Astrocyte (in vitro differentiated cells and primary cell): ENCODE measurements at regions not wholly inside any gene's neighbourhood (a gene's known extent, or its start where the extent isn't known, plus 50 kb on each side); places are given as distances from the start of the nearest gene placed in this dataset.

Source experiments
- DNase-seq: peaks from one replicate; pipeline ENCODE4 v3.0.0-alpha.2; 2010; ENCODE audit warnings: low read depth
- FAIRE-seq: peaks from 2 replicates; lab custom pipeline; 2011; peaks lifted over from hg19 to GRCh38; lab: Jason Lieb, UNC
- H2AFZ ChIP-seq: 2 replicates; pipeline ENCODE4 v1.6.0; 2012; ENCODE audit warnings: low read depth, low read length, inconsistent platforms
- H3K27ac ChIP-seq: 2 replicates; pipeline ENCODE4 v1.5.1; 2011; ENCODE audit warnings: low read depth, low read length, inconsistent platforms
- H3K27me3 ChIP-seq: 2 replicates; pipeline ENCODE4 v1.6.0; 2011; ENCODE audit warnings: low read length, inconsistent platforms; ENCODE audit not compliant: insufficient read depth
- H3K36me3 ChIP-seq: 2 replicates; pipeline ENCODE4 v1.5.1; 2011; ENCODE audit warnings: low read length, inconsistent platforms; ENCODE audit not compliant: insufficient read depth
- H3K4me1 ChIP-seq: 2 replicates; pipeline ENCODE4 v1.5.1; 2011; ENCODE audit warnings: low read length, inconsistent platforms; ENCODE audit not compliant: insufficient read depth
- H3K4me2 ChIP-seq: 2 replicates; pipeline ENCODE4 v1.6.0; 2012; ENCODE audit warnings: low read length, inconsistent platforms
- H3K4me3 ChIP-seq: 2 replicates; pipeline ENCODE4 v1.5.1; 2011; ENCODE audit warnings: low read depth, mild to moderate bottlenecking, low read length, inconsistent platforms; ENCODE audit not compliant: insufficient read depth
- H3K79me2 ChIP-seq: 2 replicates; pipeline ENCODE4 v1.6.0; 2012; ENCODE audit warnings: mild to moderate bottlenecking, low read length, inconsistent platforms; ENCODE audit not compliant: insufficient read depth
- H3K9ac ChIP-seq: 2 replicates; pipeline ENCODE4 v1.6.0; 2012; ENCODE audit warnings: mild to moderate bottlenecking, low read length, inconsistent platforms
- H3K9me3 ChIP-seq: 2 replicates; pipeline ENCODE4 v1.5.1; 2012; ENCODE audit warnings: low read depth, mild to moderate bottlenecking, low read length, inconsistent platforms; ENCODE audit not compliant: insufficient read depth
- H4K20me1 ChIP-seq: 2 replicates; pipeline ENCODE4 v1.6.0; 2012; ENCODE audit warnings: low read length, inconsistent platforms; ENCODE audit not compliant: insufficient read depth
- H3K27ac Mint-ChIP-seq: one replicate; pipeline ENCODE4 v1.8.0; 2021; ENCODE audit warnings: mild to moderate bottlenecking, mixed read lengths; ENCODE audit not compliant: unreplicated experiment
- H3K27me3 Mint-ChIP-seq: one replicate; pipeline ENCODE4 v1.8.0; 2021; ENCODE audit warnings: low read depth, mixed read lengths; ENCODE audit not compliant: unreplicated experiment
- H3K36me3 Mint-ChIP-seq: one replicate; pipeline ENCODE4 v1.8.0; 2021; ENCODE audit warnings: low read depth, mixed read lengths; ENCODE audit not compliant: unreplicated experiment
- H3K4me1 Mint-ChIP-seq: one replicate; pipeline ENCODE4 v1.8.0; 2021; ENCODE audit warnings: low read depth, mixed read lengths; ENCODE audit not compliant: unreplicated experiment
- H3K4me3 Mint-ChIP-seq: one replicate; pipeline ENCODE4 v1.8.0; 2021; ENCODE audit warnings: mild to moderate bottlenecking, moderate library complexity, mixed read lengths; ENCODE audit not compliant: unreplicated experiment
- H3K9me3 Mint-ChIP-seq: one replicate; pipeline ENCODE4 v1.8.0; 2021; ENCODE audit warnings: mild to moderate bottlenecking, mixed read lengths; ENCODE audit not compliant: unreplicated experiment
- EZH2 ChIP-seq: IDR thresholded peaks from 2 replicates; pipeline ENCODE4 v1.6.1; 2012; ENCODE audit warnings: mild to moderate bottlenecking, low read length, inconsistent platforms; ENCODE audit not compliant: insufficient read depth
- TF ChIP-seq, protein P1 (sequence below): IDR thresholded peaks from 2 replicates; pipeline ENCODE4 v1.5.1; 2011; ENCODE audit warnings: low read depth, mild to moderate bottlenecking, inconsistent platforms, low read length, moderate library complexity; ENCODE audit not compliant: insufficient read depth

DNA sequence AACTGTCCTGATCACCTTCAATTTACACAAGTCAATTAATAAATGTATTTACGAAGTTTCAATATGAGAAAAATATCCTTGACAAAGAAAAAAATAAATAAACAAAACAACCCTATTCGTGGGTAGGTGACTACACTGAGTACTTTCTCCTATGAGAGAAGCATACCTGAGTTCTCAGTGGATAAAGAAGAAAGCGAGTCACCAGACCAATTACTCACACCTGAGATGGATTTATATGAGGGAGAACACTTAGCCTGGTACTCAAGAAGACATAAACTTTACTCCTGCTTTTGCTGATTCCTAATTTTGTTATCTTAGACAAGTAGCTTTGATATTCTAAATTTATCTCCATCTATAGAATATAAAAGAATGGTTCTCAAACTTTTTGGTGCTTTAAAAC lies 735.2 kb upstream of the ANO3 start:
- Histone ChIP-seq H3K27ac (no peak overlapping the region), H3K4me3 (no peak overlapping the region), H2AFZ (no peak overlapping the region), H3K79me2 (no peaks in the 10 kb centered on the region), H3K36me3 (no peaks in the 10 kb centered on the region), H3K4me1 (no peaks in the 10 kb centered on the region), H3K4me2 (no peak overlapping the region), H3K27me3 (no peaks in the 10 kb centered on the region), H3K9me3 (no peaks in the 10 kb centered on the region), H4K20me1 (no peaks in the 10 kb centered on the region), H3K9ac (no peak overlapping the region)
- H3K27ac Mint-ChIP-seq = no peak overlapping the region
- H3K9me3 Mint-ChIP-seq = no peaks in the 10 kb centered on the region
- TF ChIP-seq, protein P1, sequence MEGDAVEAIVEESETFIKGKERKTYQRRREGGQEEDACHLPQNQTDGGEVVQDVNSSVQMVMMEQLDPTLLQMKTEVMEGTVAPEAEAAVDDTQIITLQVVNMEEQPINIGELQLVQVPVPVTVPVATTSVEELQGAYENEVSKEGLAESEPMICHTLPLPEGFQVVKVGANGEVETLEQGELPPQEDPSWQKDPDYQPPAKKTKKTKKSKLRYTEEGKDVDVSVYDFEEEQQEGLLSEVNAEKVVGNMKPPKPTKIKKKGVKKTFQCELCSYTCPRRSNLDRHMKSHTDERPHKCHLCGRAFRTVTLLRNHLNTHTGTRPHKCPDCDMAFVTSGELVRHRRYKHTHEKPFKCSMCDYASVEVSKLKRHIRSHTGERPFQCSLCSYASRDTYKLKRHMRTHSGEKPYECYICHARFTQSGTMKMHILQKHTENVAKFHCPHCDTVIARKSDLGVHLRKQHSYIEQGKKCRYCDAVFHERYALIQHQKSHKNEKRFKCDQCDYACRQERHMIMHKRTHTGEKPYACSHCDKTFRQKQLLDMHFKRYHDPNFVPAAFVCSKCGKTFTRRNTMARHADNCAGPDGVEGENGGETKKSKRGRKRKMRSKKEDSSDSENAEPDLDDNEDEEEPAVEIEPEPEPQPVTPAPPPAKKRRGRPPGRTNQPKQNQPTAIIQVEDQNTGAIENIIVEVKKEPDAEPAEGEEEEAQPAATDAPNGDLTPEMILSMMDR = no peak
- TF ChIP-seq EZH2 = no peak
- H3K36me3 Mint-ChIP-seq = no peaks in the 10 kb centered on the region
- FAIRE-seq = no peak
- no peak for DNase-seq
- peaks cover 6% of the 10 kb centered on the region for H3K4me1 Mint-ChIP-seq
- no peak overlapping the region for H3K4me3 Mint-ChIP-seq
- no peaks in the 10 kb centered on the region for H3K27me3 Mint-ChIP-seq

GRCh38 chr11:25597696-25598095 lies 734.2 kb upstream of the ANO3 start:
- Histone ChIP-seq H3K4me2 (no peak overlapping the region), H3K9ac (no peak overlapping the region), H4K20me1 (no peaks in the 10 kb centered on the region), H3K27me3 (no peaks in the 10 kb centered on the region), H3K36me3 (no peaks in the 10 kb centered on the region), H3K27ac (no peak overlapping the region), H3K4me1 (no peaks in the 10 kb centered on the region), H3K79me2 (no peaks in the 10 kb centered on the region), H2AFZ (no peak overlapping the region), H3K9me3 (no peaks in the 10 kb centered on the region), H3K4me3 (no peak overlapping the region)
- TF ChIP-seq, protein P1 = no peak
- TF ChIP-seq EZH2 = no peak
- Mint-ChIP-seq H3K9me3 (no peaks in the 10 kb centered on the region), H3K27me3 (no peaks in the 10 kb centered on the region), H3K27ac (no peak overlapping the region), H3K36me3 (no peaks in the 10 kb centered on the region), H3K4me1 (peaks cover 6% of the 10 kb centered on the region), H3K4me3 (no peak overlapping the region)
- FAIRE-seq = no peak
- no peak for DNase-seq

DNA sequence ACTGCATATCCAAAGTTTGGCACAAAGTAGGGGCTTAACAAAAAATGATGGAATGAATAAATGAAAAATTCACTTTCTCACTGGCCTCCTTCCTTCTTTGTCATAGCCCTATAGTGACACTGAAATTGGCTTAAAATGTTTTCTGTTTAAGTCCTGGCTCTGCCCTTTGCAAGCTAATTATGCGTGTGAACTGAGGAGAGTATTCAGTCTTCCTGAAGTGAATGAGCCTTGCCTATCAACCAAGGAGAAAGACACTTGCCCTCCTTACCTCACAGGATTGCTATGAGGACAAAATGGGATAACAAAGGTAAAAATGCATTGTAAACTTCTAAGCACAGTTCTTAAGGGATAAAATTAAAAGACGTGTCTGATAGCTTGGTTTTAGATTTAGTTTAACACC lies 729.8 kb upstream of the ANO3 start:
- Histone ChIP-seq H3K79me2 (no peaks in the 10 kb centered on the region), H2AFZ (no peak overlapping the region), H3K27ac (no peak overlapping the region), H4K20me1 (no peaks in the 10 kb centered on the region), H3K4me2 (no peak overlapping the region), H3K9ac (no peak overlapping the region), H3K4me3 (no peak overlapping the region), H3K9me3 (no peaks in the 10 kb centered on the region), H3K4me1 (no peaks in the 10 kb centered on the region), H3K27me3 (no peaks in the 10 kb centered on the region), H3K36me3 (no peaks in the 10 kb centered on the region)
- Mint-ChIP-seq H3K4me1 (no peaks in the 10 kb centered on the region), H3K36me3 (no peaks in the 10 kb centered on the region), H3K27ac (no peak overlapping the region), H3K27me3 (no peaks in the 10 kb centered on the region), H3K9me3 (peaks cover 2% of the 10 kb centered on the region), H3K4me3 (no peak overlapping the region)
- DNase-seq (no peak), FAIRE-seq (no peak)
- TF ChIP-seq EZH2 = no peak
- TF ChIP-seq, protein P1 = no peak
